Activated B cell treated with CpG ODN at 0.5 μM for 24 hours (primary cell): ENCODE measurements at regions not wholly inside any gene's neighbourhood (a gene's known extent, or its start where the extent isn't known, plus 50 kb on each side); places are given as distances from the start of the nearest gene placed in this dataset.

Experiments used
- ATAC-seq: fragments of 200-7000 bp; cut with Tn5 transposase; one replicate; pipeline ENCODE4 v1.10.0; 2021; ENCODE audit warnings: low read depth, mild to moderate bottlenecking, moderate library complexity
- CTCF ChIA-PET: fragments of 350-600 bp; sonication (Branson Sonifier 250); formaldehyde crosslinking; loops from one replicate; lab custom pipeline; 2021; ENCODE audit warnings: antibody characterized with exemption; lab: Charles Lee
- POLR2A ChIA-PET: fragments of 350-600 bp; sonication (Branson Sonifier 250); formaldehyde crosslinking; loops from one replicate; lab custom pipeline; 2021; ENCODE audit warnings: antibody characterized with exemption; lab: Charles Lee
- DNase-seq: peaks from one replicate; pipeline ENCODE4 v3.0.0; 2022
- H3K27ac Mint-ChIP-seq: one replicate; pipeline ENCODE4 v1.8.0; 2020; ENCODE audit warnings: mixed read lengths
- H3K27me3 Mint-ChIP-seq: one replicate; pipeline ENCODE4 v1.8.0; 2021; ENCODE audit warnings: mixed read lengths
- H3K36me3 Mint-ChIP-seq: one replicate; pipeline ENCODE4 v1.8.0; 2021; ENCODE audit warnings: low read depth, mixed read lengths
- H3K4me1 Mint-ChIP-seq: one replicate; pipeline ENCODE4 v1.8.0; 2021; ENCODE audit warnings: mixed read lengths
- H3K4me3 Mint-ChIP-seq: one replicate; pipeline ENCODE4 v1.8.0; 2020; ENCODE audit warnings: mild to moderate bottlenecking, mixed read lengths
- H3K9me3 Mint-ChIP-seq: one replicate; pipeline ENCODE4 v1.8.0; 2020; ENCODE audit warnings: mixed read lengths
- intact Hi-C: fragments of 100-400 bp; cut with micrococcal nuclease; formaldehyde crosslinking; loops from one replicate; pipeline ENCODE4 v1.15.1; 2024
- TF ChIP-seq, protein P1 (sequence below): fragments of 200-600 bp; IDR thresholded peaks from one replicate; pipeline ENCODE4 v1.8.0; 2022; ENCODE audit warnings: antibody characterized with exemption, mild to moderate bottlenecking

DNA sequence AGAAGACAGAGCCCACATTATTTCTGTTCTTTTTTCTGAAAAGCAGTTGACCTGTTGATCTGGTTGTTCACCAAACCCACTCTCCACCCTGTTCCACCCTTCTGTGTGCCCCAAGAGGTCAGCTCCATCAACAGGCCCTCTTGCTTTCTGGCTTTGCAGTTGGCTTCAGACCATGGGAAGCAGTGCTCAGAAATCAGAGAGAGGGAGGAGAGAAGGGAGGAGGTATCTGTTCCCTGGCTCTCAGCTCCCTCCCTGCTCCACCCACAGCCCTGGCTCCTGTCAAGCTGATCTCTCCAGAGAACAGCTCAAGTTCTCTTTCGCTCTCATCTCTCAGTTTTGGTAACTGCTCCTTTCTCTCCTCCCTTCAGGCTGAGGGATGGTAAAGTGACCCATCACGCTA, 144.2 kb upstream of the RAI14 start:
- ChIA-PET CTCF (no interaction called here), POLR2A (no interaction called here)
- TF ChIP-seq, protein P1, sequence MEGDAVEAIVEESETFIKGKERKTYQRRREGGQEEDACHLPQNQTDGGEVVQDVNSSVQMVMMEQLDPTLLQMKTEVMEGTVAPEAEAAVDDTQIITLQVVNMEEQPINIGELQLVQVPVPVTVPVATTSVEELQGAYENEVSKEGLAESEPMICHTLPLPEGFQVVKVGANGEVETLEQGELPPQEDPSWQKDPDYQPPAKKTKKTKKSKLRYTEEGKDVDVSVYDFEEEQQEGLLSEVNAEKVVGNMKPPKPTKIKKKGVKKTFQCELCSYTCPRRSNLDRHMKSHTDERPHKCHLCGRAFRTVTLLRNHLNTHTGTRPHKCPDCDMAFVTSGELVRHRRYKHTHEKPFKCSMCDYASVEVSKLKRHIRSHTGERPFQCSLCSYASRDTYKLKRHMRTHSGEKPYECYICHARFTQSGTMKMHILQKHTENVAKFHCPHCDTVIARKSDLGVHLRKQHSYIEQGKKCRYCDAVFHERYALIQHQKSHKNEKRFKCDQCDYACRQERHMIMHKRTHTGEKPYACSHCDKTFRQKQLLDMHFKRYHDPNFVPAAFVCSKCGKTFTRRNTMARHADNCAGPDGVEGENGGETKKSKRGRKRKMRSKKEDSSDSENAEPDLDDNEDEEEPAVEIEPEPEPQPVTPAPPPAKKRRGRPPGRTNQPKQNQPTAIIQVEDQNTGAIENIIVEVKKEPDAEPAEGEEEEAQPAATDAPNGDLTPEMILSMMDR = no peak
- peaks cover 7% of the 10 kb centered on the region for H3K27me3 Mint-ChIP-seq
- H3K27ac Mint-ChIP-seq = no peak overlapping the region
- no peaks in the 10 kb centered on the region for H3K36me3 Mint-ChIP-seq
- DNase-seq = no peak
- H3K4me1 Mint-ChIP-seq = no peaks in the 10 kb centered on the region
- intact Hi-C loops = no loop called here
- no peaks in the 10 kb centered on the region for H3K9me3 Mint-ChIP-seq
- no peak overlapping the region for H3K4me3 Mint-ChIP-seq
- ATAC-seq = no peak

DNA sequence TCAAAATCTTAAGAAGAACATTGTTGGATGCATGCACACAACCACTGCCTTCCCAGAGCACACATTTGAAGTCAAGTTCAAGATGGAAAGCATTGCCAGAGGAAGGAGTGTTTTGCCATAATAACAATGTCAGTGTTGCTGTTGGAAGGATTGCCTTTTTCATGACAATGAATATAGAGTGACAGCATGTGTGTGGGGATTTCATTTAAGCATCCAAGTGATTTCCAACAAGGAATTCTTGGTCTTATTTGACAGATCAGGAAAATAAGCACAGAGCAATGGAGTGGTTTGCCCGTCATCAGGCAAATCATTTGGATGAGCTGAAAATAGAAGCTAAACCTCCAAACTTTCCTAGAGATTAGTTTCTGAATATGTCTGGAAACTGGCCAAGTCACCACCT, 140.0 kb upstream of the RAI14 start:
- no peaks in the 10 kb centered on the region for H3K9me3 Mint-ChIP-seq
- H3K36me3 Mint-ChIP-seq = no peaks in the 10 kb centered on the region
- CTCF ChIA-PET = no interaction called here
- no peaks in the 10 kb centered on the region for H3K27me3 Mint-ChIP-seq
- ATAC-seq (no peak), DNase-seq (no peak)
- no peak overlapping the region for H3K27ac Mint-ChIP-seq
- H3K4me3 Mint-ChIP-seq = no peak overlapping the region
- POLR2A ChIA-PET = no interaction called here
- TF ChIP-seq, protein P1 = no peak
- no peaks in the 10 kb centered on the region for H3K4me1 Mint-ChIP-seq
- intact Hi-C loops = loop anchor here (5.0 kb wide), 1 partner anchor 476 kb away; no protein-coding TSS in a partner anchor

DNA sequence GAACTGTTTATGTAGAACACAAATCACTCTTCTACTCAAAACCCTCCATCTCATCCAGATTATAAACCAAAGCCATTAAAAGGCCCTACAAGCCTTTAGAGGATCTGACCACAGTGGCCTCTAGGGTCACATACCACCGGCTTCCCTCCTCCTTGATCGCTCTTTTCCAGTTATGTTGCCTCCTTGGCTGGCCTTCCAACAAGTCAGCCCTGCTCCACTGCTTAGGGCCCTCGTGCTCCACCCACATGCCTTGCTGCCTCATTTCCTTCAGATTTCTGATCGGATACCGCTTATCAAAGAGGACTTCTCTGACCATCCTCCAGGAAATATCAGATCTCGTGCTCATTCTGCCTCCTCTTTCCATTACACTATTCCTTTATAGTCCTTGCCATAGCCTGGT, 139.4 kb upstream of the RAI14 start:
- H3K9me3 Mint-ChIP-seq = no peaks in the 10 kb centered on the region
- TF ChIP-seq, protein P1 = no peak
- no peak overlapping the region for H3K4me3 Mint-ChIP-seq
- H3K4me1 Mint-ChIP-seq = no peaks in the 10 kb centered on the region
- H3K36me3 Mint-ChIP-seq = no peaks in the 10 kb centered on the region
- intact Hi-C loops = loop anchor here (5.0 kb wide), 1 partner anchor 476 kb away; no protein-coding TSS in a partner anchor
- ChIA-PET POLR2A (no interaction called here), CTCF (interaction anchor here (1.3 kb wide), 1 partner anchor 30 kb away, joined by 3 read pairs; no protein-coding TSS in a partner anchor)
- H3K27me3 Mint-ChIP-seq = no peaks in the 10 kb centered on the region
- no peak overlapping the region for H3K27ac Mint-ChIP-seq
- no peak for ATAC-seq
- DNase-seq = no peak

DNA sequence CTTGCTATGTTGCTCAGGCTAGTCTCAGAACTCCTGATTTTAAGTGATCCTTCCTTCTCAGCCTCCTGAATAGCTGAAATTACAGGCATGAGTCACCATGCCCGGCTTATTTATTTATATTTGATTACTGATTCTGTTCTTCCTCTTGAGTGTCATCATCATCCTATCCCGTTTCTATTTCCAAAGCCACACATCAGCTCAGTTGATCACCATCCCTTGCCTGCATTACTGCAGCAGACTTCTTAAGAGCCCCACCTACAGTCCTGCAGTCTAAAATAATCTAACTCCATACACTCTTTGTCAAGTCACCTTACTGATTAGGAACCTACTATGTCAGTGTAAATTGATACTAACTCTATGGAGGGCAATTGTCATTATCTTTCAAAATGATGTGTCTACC, 138.9 kb upstream of the RAI14 start:
- Mint-ChIP-seq H3K4me1 (no peaks in the 10 kb centered on the region), H3K9me3 (no peaks in the 10 kb centered on the region), H3K36me3 (no peaks in the 10 kb centered on the region), H3K27me3 (no peaks in the 10 kb centered on the region), H3K27ac (no peak overlapping the region), H3K4me3 (no peak overlapping the region)
- DNase-seq = no peak
- CTCF ChIA-PET = interaction anchor here (1.3 kb wide), 1 partner anchor 31 kb away, joined by 3 read pairs; no protein-coding TSS in a partner anchor
- ATAC-seq = no peak
- TF ChIP-seq, protein P1 = no peak
- POLR2A ChIA-PET = no interaction called here
- intact Hi-C loops = loop anchor here (5.0 kb wide), 1 partner anchor 475 kb away; no protein-coding TSS in a partner anchor

DNA sequence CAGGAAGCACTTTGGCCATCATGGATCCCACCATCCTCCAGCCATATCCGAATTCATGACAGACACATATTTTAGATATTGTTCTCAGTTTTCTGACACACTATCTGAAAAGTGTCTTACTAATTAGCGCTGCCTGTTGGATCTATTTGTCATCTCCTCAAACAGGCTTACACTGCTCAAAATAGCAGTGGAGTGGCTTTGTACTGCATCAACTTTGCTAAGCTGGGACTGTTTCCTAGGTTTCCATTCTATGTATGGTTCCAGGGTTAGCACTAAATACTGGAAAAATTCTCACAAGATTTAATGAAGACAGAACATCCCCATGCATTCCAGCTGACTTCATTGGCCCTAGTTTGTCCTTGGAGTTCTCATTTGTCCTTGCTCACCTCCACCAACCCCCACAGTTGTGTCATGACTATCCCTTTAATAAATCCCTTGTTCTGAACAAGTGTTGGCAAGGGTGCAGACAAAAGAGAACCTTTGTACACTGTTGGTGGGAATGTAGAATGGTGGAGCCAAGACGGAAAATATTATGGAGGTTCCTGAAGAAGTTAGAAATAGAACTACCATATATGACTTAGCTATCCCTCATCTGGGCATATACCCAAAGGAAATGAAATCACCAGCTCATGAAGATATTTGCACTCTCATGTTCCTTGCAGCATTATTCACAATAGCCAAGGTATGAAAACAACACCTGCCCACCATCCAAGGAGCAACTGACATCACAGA, 136.5 kb upstream of the RAI14 start:
- POLR2A ChIA-PET = no interaction called here
- TF ChIP-seq, protein P1 = no peak
- Mint-ChIP-seq H3K27ac (no peak overlapping the region), H3K27me3 (no peaks in the 10 kb centered on the region), H3K9me3 (no peaks in the 10 kb centered on the region), H3K4me1 (peaks cover 2% of the 10 kb centered on the region), H3K4me3 (no peak overlapping the region), H3K36me3 (no peaks in the 10 kb centered on the region)
- CTCF ChIA-PET = interaction anchor here (2.0 kb wide), 1 partner anchor 379 kb away, joined by 7 read pairs; no protein-coding TSS in a partner anchor
- intact Hi-C loops = loop anchor here (5.0 kb wide), 1 partner anchor 473 kb away; no protein-coding TSS in a partner anchor
- no peak for DNase-seq
- no peak for ATAC-seq
